Retinal pigment epithelial cell (primary cell): ENCODE measurements at regions not wholly inside any gene's neighbourhood (a gene's known extent, or its start where the extent isn't known, plus 50 kb on each side); places are given as distances from the start of the nearest gene placed in this dataset.
"Not testable (repeated sequence)": the region's sequence is repeated elsewhere in the genome, so short reads cannot be mapped to it uniquely, and the experiment has no call there.

ENCODE experiments used
- DNase-seq: peaks from one replicate; pipeline ENCODE4 v3.0.0-alpha.2; 2010; ENCODE audit warnings: low read depth
- H3K4me3 ChIP-seq: 2 replicates; pipeline ENCODE4 v1.5.1; 2011; ENCODE audit warnings: mild to moderate bottlenecking, low read length, control low read depth, moderate library complexity
- TF ChIP-seq, protein P1 (sequence below): conservative IDR thresholded peaks from 2 replicates; pipeline ENCODE4 v1.5.1; 2011; ENCODE audit warnings: low read depth, low read length, control low read depth, inconsistent platforms

DNA sequence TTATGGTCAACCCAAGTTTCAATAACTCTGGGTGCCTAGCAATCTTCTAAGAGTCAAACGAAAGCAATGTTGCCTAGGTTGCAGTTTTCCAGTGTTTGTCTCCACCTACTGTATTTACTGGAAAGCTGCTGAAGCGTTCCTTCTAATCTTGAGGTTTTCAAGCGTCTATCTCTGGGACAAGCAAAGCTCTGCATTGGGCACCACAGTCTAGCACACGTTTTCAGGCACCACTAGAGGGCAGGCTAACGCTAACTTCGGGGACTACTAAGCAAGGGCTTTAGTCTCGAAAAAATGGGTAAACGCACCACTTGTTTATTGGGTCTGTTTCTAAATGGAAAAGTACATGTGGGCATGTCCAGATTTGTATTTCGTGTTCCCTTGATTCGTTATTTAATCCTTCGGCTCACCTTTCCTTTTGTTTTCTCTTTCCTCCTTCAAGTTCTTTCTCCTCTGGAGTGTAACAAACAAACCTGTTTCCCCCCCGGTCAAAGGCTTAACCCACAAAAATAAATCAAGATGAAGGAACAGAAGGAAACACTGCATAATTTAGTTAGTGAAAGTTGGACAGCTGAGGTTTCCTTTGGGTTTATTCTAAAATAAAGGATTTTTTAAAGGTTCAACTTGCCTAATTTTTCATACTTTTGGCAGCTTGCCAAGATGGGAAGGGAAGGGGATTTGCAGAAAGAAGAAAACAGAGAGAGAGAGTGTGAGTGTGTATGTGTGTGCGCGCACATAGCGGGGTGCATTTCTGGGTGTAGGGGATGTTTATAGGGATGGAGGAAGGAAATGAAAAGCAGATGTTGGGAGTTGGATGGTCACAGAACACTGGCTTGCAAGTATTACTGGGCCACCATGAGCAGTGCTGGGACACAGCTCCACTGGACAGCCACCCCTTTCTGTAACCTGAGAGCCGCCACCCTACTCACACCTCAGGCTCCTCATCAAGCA lies 348.3 kb downstream of the GOLGA6L6 start:
- not testable (repeated sequence) for DNase-seq

DNA sequence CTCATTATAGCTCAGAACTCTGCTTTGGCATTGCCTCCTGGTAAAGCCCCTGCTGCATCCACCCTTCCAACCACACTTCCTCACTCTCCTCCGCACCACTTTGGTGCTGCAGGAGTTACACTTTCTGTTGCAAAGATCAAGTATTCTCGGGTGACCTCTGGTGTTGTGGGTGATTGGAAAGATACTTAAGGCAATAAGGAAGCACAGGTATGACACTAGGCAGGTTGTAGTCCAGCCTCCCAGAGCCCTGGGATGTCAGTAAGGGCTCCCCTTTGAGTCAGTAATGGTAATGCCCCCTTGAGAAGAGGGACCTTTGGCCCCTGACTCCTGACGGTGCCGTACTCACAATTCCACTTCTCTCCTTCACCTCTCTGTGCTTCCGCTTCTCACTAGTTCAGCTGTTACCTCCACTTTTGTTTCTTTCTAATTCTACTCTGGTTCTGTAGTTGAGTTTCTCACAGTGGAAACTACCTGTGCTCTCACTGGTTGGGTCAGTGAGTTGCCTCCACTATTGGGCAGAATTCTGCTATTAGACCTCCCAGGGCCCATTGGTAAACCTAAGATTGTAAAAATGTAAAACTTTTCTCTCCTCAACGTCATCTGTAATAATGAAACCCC lies 350.0 kb downstream of the GOLGA6L6 start:
- DNase-seq, H3K4me3 ChIP-seq: not testable (repeated sequence)

More for the DNA sequence above, 348.3 kb downstream of the GOLGA6L6 start:
- H3K4me3 ChIP-seq = not testable (repeated sequence)

DNA sequence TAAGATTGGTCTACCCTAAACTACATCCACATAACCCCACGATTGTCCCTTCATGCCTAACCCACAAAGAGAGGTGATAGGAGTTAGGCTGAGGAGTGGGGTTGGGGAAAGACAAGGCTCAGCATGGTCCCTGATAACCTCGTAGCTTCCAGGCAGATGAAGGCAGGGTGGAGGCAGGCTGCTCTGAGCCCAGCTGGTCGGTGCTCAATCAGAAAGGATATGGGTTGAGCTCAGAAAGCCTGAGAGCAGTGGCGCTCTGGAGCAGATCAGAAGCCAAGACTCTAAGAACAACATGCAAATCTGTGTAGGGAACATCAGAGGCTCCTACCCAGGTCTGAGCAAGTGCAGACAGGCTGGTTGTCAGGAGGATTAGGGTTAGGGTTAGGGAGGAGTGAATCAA lies 353.0 kb downstream of the GOLGA6L6 start:
- not testable (repeated sequence) for DNase-seq, H3K4me3 ChIP-seq

DNA sequence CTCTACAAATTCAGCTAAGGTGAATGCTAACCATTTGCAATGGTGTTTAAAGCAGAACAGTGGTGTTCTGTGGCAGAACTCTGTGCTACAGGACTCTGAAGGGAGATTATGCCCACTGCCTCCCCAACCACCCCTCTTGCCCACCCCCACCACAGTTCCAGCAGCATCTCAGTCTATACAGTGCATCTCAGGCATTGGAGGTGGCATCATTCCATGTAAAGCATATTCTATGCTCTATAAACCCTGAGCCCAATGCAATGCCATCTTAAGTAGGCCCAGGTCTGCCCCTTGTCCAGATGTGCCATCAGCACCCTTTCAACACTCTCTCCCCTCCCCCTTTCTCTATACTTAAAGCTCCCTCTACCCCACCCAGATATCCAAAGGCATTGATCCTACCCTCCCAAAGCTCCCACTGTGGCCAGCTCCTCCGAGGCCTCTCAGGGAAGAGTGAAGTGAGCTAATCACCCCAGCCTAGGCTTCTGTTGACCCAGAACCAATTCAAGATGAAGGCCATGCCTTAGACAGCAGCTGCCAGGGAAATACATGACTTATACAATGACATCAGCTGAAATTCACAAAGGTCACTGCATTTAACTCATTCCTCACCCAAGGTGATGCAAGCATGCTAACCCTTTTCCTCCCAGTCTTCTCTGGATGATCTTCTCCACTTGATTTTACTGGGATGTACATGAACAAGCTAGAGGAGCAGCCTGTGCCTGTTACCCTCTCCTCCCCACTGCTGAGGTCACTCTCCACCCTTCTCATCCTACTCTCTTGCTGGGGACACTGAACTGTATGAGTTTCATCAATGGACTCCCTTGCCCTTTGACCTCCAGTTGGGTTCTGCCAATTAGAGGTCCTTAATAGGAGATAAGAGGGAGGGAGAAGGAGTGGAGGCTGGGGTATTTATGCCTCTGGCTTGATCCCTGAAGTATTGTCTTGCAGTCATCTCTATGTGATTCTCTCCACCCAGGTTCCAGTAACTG lies 353.9 kb downstream of the GOLGA6L6 start:
- DNase-seq = not testable (repeated sequence)

DNA sequence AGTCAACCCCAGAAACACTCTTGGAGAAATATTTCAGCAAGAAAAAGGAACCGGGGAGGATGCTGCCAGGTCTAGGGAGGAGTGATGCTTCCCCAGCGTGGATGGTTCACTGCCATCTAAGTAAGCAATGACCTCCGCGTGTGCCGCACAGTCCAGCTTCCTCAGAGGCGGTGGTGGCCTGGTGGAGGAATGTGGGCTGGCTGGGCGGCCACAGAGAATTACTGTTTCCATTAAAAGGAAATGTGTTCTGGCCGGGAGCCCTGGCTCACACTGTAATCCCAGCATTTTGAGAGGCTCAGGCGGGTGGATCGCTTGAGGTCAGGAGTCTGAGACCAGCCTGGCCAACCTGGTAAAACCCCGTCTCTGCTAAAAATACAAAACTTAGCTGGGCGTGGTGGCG lies 356.7 kb downstream of the GOLGA6L6 start:
- DNase-seq, H3K4me3 ChIP-seq: not testable (repeated sequence)

More for the DNA sequence above, 353.9 kb downstream of the GOLGA6L6 start:
- not testable (repeated sequence) for H3K4me3 ChIP-seq

DNA sequence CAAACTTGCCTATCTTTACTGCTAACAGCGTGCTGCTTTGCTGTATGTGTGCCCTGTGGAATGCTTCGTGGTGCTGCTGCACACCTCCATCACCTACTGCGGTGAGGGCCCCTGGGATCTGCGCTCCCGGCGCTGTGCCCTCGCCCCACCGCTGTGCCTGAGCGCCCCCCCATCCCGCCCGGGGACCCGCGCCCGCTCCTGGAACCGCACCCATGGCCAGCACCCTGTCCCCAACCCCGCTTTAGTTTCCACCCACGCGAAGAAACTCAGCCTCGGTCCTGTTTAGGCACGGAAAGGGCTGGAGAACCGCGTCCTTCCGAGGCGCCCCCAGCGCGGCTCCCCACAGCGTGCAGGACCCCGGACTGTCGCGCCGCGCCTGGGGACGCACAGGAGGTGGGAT lies 373.4 kb downstream of the GOLGA6L6 start:
- DNase-seq, H3K4me3 ChIP-seq: not testable (repeated sequence)

DNA sequence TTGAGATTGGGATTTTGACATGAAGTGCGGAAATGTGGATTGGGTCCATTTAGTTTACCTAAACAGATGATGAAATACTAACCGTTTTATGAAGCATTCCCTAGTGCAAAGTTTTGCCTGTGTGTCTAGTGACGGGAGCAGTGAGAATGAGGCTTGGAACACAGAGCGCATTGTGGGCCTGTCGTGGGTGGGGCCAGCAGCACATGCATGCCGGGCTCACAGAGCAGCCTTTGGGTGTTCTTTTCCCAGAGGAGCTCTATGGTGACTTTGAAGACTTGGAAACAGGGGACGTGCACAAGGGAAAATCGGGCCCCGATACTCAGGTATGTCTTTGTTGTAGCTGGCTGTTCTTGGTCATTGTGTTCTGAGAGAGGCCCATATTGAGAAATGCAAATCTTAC lies 388.1 kb downstream of the GOLGA6L6 start:
- DNase-seq = not testable (repeated sequence)

DNA sequence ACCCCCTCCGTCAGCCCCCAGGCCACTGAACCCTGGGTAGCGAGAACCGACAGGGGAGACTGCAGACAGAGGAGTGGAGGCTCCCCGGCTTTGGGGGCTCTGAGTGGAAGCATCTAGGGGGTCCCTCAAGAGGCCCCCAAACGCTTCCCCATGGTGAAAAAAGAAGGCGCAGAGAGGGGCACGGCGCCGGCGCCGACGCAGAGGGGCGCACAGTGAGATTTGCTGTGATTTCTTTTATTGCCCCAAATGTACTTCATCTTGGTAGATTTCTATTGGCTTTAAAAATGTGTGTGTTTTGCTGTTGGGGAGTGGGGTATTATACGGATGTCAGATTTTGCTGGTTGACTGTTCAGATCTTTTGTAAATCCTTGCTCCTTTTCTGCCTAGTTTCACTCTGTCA lies 392.9 kb downstream of the GOLGA6L6 start:
- H3K4me3 ChIP-seq, DNase-seq: not testable (repeated sequence)

More for the DNA sequence above, 388.1 kb downstream of the GOLGA6L6 start:
- not testable (repeated sequence) for H3K4me3 ChIP-seq

DNA sequence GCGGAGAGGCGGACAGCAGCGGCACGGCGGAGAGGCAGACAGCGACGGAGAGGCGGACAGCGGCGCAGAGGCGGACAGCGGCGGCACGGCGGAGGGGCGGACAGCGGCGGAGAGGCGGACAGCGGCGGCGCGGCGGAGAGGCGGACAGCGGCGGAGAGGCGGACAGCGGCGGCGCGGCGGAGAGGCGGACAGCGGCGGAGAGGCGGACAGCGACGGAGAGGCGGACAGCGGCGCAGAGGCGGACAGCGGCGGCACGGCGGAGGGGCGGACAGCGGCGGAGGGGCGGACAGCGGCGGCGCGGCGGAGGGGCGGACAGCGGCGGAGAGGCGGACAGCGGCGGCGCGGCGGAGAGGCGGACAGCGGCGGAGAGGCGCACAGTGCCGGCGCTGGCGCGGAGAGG lies 393.6 kb downstream of the GOLGA6L6 start:
- DNase-seq, H3K4me3 ChIP-seq: not testable (repeated sequence)

DNA sequence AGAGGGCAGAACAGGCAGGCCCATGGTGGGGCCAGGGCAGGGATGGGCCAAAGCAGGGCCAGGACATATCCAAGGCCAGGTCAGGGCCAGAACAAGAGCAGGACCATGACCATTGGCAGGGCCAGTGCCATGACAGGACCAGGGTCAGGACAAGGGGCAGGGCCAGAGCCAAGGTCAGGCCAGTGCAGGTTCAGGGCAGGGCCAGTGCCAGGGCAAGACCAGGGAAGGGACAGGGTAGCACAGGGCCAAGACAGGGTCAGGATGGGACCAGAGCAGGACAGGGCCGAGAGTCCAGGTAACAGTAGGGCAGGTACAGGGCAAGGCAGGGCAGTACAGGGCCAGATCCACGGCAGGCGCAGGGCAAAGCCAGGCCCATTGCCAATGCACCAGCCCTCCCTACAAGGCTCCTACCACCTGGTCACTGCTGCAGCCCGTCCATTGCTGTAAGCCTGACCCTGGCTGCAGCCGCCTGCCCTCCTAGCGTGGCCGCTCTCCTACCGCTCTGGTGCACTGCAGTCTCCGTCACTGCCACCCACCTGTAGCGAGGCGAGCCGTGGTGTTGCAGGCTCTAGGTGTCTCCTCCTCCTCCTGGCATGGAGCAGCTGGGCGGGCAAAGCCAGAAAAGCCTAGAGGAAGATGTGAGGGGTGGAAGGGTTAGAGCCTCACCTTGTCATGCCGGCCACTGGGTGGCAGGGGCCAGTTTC lies 397.1 kb downstream of the GOLGA6L6 start:
- not testable (repeated sequence) for DNase-seq, H3K4me3 ChIP-seq

DNA sequence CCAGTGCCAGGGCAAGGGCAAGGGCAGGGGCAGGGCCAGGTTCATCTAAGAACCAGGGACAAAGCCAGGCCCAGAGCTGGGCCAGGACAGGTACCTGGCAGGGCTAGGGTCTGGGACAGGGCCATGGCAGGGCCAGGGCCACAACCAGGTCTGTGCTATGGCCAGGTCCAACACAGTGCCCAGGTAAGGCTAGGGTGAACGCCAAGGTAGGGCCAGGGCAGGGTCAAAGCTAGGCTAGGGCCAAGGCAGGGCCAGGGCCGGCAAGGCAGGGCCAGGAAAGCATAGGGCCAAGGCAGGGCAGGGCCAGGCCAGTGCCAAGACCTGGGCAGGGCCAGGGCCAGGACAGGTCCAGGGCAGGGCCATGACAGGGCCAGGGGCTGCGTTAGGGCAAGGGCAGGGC lies 398.7 kb downstream of the GOLGA6L6 start:
- not testable (repeated sequence) for H3K4me3 ChIP-seq, DNase-seq

DNA sequence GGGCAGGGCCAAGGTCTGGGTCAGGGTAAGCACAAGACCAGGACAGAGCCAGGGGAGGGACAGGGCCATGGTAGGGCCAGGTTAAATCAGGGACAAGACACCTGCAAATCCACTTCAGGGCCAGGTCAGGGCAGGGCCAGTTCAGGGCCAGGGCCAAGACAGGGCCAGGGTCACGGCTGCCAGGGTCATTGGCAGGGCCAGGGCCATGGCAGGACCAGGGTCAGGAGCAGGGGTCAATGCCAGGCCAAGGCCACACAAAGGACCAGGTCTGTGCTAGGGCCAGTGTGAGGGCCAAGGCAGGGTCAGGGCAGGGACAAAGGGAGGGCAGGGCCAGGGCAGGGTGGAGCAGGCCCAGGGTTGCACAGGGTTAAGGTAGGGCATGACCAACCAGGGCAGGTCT lies 399.2 kb downstream of the GOLGA6L6 start:
- H3K4me3 ChIP-seq, DNase-seq: not testable (repeated sequence)

DNA sequence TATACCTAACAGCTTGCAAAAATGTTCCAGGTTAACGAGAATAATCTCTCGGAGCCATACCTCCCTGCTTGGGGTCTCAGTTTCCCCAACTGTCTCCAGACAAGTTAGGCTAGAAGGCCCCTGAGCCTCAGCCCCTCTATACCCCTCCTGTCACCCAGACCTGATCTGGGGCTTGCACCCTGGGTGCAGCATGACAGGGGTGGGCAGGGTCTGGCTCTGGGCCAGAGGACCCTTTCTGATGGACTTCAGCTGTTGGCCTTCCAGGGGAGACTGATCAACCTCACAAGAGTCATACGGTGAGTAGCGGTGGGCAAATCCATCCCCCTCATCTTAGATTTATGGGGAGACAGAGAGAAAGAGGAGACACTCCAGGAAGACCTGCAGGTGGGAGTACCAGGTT lies 416.9 kb downstream of the GOLGA6L6 start:
- DNase-seq, H3K4me3 ChIP-seq: not testable (repeated sequence)

DNA sequence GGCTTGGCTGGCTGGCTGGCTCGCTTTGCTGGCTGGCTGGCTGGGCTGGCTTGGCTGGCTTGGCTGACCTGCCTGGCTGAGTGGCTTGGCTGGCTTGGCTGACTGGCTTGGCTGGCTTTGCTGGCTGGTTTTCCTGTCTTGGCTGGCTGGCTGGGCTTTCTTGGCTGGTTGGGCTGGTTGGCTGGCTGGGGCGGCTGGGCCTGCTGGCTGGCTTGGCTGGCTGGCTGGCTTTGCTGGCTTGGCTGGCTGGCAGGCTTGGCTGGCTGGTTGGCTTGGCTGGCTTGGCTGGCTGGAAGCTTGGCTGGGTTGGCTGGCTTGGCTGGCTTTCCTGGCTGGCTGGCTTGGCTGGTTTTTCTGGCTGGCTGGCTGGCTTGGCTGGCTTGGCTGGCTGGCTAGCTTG lies 435.6 kb downstream of the GOLGA6L6 start:
- TF ChIP-seq, protein P1, sequence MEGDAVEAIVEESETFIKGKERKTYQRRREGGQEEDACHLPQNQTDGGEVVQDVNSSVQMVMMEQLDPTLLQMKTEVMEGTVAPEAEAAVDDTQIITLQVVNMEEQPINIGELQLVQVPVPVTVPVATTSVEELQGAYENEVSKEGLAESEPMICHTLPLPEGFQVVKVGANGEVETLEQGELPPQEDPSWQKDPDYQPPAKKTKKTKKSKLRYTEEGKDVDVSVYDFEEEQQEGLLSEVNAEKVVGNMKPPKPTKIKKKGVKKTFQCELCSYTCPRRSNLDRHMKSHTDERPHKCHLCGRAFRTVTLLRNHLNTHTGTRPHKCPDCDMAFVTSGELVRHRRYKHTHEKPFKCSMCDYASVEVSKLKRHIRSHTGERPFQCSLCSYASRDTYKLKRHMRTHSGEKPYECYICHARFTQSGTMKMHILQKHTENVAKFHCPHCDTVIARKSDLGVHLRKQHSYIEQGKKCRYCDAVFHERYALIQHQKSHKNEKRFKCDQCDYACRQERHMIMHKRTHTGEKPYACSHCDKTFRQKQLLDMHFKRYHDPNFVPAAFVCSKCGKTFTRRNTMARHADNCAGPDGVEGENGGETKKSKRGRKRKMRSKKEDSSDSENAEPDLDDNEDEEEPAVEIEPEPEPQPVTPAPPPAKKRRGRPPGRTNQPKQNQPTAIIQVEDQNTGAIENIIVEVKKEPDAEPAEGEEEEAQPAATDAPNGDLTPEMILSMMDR = no peak
- DNase-seq = no peak
- H3K4me3 ChIP-seq = no peak overlapping the region

DNA sequence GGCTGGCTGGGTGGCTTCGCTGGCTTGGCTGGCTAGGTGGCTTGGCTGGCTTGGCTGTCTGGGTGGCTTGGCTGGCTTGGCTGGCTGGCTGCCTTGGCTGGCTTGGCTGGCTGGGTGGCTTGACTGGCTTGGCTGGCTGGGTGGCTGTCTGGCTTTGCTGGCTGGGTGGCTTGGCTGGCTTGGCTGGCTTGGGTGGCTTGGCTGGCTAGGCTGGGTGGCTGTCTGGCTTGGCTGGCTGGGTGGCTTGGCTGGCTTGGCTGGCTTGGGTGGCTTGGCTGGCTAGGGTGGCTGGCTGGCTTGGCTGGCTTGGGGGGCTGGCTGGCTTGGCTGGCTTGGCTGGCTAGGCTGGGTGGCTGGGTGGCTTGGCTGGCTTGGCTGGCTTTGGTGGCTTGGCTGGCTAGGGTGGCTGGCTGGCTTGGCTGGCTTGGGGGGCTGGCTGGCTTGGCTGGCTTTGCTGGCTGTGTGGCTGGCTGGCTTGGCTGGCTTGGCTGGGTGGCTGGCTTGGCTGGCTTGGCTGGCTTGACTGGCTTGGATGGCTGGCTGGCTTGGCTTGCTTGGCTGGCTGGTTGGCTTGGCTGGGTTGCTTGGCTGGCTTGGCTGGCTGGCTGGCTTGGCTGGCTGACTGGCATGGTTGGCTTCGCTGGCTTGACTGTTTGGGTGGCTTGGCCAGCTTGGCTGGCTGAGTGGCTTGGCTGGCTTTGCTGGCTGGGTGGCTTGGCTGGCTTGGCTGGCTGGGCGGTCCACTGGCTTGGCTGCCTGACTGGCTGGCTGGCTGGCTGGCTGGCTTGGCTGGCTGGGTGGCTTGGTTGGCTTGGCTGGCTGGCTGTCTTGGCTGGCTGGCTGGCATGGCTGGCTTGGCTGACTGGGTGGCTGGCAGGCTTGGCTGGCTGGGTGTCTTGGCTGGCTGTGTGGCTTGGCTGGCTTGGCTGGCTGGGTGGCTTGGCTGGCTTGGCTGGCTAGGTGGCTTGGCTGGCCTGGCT lies 436.3 kb downstream of the GOLGA6L6 start:
- not testable (repeated sequence) for H3K4me3 ChIP-seq, DNase-seq

DNA sequence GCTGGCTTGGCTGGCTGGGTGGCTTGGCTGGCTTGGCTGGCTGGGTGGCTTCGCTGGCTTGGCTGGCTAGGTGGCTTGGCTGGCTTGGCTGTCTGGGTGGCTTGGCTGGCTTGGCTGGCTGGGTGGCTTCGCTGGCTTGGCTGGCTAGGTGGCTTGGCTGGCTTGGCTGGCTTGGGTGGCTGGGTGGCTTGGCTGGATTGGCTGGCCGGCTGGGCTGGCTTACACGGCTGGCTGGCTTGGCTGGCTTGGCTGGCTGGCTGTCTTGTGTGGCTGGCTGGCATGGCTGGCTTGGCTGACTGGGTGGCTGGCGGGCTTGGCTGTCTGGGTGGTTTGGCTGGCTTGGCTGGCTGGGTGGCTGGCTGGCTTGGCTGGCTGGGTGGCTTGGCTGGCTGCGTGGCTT lies 437.0 kb downstream of the GOLGA6L6 start:
- not testable (repeated sequence) for DNase-seq, H3K4me3 ChIP-seq
